Stomach smooth muscle (tissue), 2 donors: ENCODE measurements at regions not wholly inside any gene's neighbourhood (a gene's known extent, or its start where the extent isn't known, plus 50 kb on each side); places are given as distances from the start of the nearest gene placed in this dataset.

ENCODE experiments used
- H3K27ac ChIP-seq: one replicate; pipeline ENCODE4 v1.7.0; 2013; ENCODE audit warnings: mild to moderate bottlenecking, low read length, inconsistent platforms
- H3K27me3 ChIP-seq, 2 donors: one replicate each; pipeline ENCODE4 v1.7.0; 2013; ENCODE audit warnings: low read length in 2 of 2; ENCODE audit not compliant: insufficient read depth in 2 of 2, control insufficient read depth in 1 of 2
- H3K36me3 ChIP-seq, 2 donors: one replicate each; pipeline ENCODE4 v1.7.0; 2013; ENCODE audit warnings: low read length in 2 of 2; ENCODE audit not compliant: control insufficient read depth in 2 of 2, insufficient read depth in 2 of 2
- H3K4me1 ChIP-seq: one replicate; pipeline ENCODE4 v1.7.0; 2013; ENCODE audit warnings: low read length; ENCODE audit not compliant: control insufficient read depth, insufficient read depth
- H3K4me3 ChIP-seq, 2 donors: one replicate each; pipeline ENCODE4 v1.7.0; 2013; ENCODE audit warnings: low read length in 2 of 2
- H3K9ac ChIP-seq, 2 donors: one replicate each; pipeline ENCODE4 v1.7.0; 2013; ENCODE audit warnings: low read length in 2 of 2, mild to moderate bottlenecking in 1 of 2
- H3K9me3 ChIP-seq, 2 donors: one replicate each; pipeline ENCODE4 v1.7.0; 2013; ENCODE audit warnings: low read length in 2 of 2; ENCODE audit not compliant: control insufficient read depth in 2 of 2
- donor health status: healthy.
- donor health status: Pancreatic carcinoma.

- H3K36me3 ChIP-seq: no peaks in the 10 kb centered on the region
- H3K27me3 ChIP-seq: no peaks in the 10 kb centered on the region
- peaks cover 26% of the 10 kb centered on the region for H3K4me1 ChIP-seq
- peak overlapping the region in 1 of 2 donors; percentile 13 for H3K9ac ChIP-seq
- no peak overlapping the region for H3K4me3 ChIP-seq
- H3K27ac ChIP-seq: no peak overlapping the region
- no peaks in the 10 kb centered on the region for H3K9me3 ChIP-seq
Measured at GRCh38 chr22:42321908-42322561, 51.6 kb upstream of the TCF20 start.

GRCh38 chr22:42320443-42321416 is 50.3 kb upstream of the TCF20 start:
- no peak overlapping the region for H3K27ac ChIP-seq
- peaks cover 15% of the 10 kb centered on the region for H3K4me1 ChIP-seq
- no peak overlapping the region for H3K9ac ChIP-seq

More at GRCh38 chr22:42320443-42321416, 50.3 kb upstream of the TCF20 start:
- Histone ChIP-seq H3K36me3 (no peaks in the 10 kb centered on the region), H3K4me3 (no peak overlapping the region), H3K27me3 (no peaks in the 10 kb centered on the region), H3K9me3 (no peaks in the 10 kb centered on the region)
